Ammon's horn (tissue), 1 donor: ENCODE measurements at regions not wholly inside any gene's neighbourhood (a gene's known extent, or its start where the extent isn't known, plus 50 kb on each side); places are given as distances from the start of the nearest gene placed in this dataset.
"Not testable (repeated sequence)": the region's sequence is repeated elsewhere in the genome, so short reads cannot be mapped to it uniquely, and the experiment has no call there.

Experiments
- DNase-seq: peaks from one replicate; pipeline ENCODE4 v3.0.0-alpha.2; 2016; ENCODE audit warnings: low spot score

DNA sequence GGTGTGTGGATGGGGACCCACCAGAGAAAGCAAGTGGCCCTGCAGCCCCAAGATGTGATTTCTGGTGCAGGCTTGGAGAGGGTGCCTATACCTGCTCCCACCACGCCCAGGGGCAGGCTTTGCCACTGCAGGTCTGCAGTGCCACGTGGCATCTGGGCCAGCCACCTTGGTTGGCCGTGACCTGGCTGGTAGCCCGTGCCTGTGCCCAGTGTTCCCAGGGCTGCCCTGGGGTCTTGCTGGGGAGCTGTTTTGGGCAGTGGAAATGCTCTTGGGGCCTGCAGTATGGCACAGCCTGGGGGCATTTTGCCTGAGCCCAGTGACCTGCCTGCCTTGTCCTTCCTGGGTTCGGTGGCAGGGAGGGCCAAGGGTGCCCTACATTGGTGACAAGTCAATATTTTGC, 203.4 kb downstream of the UBE3A start:
- no peak for DNase-seq

DNA sequence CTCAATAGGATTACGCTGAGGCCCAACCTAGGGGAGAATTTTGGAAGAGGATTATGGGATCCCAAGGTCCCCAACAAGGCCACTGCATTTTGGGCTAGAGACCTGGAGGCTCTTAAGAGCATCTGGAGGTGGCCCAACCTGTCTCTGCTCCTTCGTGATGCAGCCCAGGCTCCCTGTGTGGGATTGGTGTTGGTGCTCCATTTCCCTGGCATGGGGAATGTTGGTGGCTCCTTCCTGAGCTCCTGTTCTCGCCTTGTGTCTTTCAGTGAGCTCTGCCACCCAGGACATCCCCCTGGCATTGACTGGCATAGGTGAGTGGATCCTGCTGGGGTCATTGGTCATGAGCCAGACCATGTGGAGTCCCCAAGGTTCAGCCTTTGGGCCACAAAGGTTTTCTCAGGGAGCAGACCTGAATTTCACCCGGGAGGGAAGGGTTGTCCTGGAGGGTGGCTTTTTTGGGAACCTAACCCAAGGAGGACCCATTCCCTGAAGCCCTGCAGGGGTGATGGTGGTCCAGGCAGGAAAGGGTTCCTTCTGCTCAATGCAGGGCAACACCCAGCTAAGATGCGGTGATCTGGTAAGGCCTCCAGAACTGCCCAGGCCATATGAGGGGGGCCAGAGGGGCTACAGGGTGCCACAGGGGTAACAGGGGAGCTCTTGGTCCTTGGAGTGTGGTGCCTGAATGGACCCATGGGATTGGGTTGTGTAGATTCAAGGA, 202.5 kb downstream of the UBE3A start:
- DNase-seq = no peak

DNA sequence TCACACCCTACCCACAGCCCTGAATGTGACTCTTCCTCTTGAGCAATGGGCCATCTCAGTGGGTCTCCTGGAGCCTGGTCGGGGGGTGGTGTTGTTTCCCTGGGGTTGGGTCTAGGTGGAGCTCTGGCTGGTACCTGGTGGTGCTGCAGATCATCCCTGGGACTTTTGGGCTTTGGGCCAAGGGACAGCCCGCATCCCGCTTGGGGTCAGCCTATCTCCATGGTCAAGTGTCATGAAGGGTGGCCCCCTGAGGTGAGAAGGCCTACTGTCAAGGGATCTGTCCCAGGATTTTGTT, 202.0 kb downstream of the UBE3A start:
- DNase-seq = no peak

DNA sequence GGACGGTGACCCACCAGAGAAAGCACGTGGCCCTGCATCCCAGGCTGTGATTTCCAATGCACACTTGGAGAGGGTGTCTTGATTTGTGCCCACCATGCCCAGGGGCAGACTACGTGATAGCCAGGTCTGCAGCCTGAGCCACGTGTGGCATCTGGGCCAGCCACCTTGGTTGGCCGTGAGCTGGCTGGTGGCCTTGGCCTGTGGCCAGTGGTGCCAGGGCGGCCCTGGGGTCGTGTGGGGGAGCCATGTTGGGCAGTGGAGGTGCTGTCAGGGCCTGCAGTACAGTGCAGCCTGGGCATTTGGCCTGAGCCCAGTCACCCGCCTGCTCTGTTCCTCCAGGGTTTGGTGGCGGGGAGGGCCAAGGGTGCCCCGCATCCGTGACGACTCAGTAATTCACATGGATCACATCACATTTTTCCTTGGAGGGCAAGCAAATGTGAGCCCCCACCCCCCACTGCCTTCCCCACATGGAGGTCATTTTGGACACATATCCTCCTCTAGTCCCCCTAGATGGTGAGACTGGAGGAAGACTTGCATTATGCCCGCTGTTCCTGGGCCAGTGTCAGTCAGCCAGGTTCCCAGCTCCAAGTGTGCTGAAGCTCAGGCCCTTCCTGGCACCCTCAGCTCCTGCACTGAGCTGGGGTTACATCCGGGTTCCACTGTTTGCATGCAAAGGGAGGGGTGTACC, 201.4 kb downstream of the UBE3A start:
- no peak for DNase-seq

DNA sequence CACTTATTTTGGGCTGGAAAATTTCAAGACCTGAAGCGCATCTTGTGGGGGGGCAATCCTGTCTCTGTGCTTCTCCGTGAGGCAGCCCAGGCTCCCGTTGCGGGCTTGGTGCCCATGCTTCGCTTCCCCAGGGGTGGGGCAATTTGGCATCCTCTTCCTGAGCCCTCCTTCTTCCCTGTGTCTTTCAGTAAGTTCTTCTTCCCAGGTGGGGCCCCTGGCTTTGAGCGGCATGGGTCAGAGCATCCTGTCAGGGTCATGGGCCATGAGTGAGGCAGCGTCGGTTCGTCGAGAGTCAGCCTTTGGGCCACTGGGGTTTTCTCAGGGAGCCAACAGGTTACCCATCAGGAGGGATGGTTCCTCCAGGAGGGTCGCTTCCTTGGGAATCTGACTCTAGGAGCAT, 200.7 kb downstream of the UBE3A start:
- DNase-seq = no peak

DNA sequence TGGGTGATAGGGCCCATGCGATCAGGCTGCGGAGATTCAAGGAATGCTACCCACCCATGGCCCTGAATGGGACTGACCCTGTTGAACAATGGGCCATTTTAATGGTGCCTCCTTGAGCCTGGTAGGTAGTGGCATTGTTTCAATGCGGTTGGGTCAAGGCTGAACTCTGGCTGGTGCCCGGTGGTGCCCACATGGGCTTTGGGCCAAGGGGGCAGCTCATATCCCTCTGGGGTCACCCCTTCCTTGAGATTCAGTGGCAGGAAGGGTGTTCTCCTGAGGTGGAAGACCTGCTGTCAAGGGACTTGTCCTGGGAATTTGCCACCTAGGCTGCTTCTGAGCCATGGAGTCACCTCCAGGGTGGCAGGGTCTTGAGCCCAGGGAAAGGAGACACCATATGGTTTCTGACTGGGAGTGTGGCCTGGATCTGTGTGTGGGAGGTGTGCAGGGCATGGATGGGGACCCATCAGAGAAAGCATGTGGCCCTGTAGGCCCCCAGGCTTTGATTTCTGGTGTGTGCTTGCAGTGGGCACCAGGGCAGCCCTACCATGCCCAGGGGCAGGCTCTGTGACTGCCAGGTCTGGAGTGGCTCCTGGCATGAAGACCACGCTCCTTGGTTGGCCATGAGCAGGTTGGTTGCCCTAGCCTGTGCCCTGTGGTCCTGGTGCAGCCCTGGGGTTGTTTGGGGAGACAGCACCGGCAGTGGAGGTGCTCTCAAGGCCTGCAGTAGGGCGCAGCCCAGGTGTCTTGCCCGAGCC, 199.9 kb downstream of the UBE3A start:
- DNase-seq = no peak

DNA sequence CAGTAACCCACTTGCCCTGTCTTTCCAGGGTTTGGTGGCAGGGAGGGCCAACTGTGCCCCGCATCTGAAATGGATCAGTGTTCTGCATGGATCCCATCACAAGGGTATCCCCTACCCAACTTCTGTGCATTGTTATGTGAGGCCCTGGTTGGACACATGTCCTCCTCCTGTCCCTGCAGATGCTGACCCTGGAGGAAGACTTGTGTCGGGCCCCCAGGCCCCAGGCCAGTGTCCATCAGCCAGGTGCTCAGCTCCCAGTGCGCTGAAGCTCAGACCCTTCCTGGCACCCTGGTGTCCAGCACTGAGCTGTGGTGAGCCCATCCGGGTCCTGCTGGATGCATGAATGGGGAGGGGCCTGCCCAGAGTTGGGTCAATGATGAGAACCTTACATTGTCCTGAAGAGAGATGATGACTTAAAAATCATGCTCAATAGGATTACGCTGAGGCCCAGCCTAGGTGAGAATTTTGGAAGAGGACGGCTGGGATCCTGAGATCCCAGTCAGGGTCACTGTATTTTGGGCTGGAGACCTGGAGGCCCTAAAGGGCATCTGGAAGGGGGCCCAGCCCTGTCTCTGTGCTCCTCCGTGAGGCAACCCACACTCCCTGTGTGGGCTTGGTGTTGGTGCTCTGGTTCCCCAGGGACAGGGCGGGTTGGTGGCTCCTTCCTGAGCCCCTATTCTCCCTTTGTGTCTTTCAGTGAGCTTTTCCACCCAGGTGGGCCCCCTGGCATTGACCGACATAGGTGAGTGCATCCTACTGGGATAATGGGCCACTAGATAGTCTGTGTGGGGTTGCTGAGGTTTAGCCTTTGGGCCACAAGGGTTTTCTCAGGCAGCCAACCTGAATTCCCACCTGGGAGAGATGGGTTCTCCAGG, 199.1 kb downstream of the UBE3A start:
- no peak for DNase-seq

DNA sequence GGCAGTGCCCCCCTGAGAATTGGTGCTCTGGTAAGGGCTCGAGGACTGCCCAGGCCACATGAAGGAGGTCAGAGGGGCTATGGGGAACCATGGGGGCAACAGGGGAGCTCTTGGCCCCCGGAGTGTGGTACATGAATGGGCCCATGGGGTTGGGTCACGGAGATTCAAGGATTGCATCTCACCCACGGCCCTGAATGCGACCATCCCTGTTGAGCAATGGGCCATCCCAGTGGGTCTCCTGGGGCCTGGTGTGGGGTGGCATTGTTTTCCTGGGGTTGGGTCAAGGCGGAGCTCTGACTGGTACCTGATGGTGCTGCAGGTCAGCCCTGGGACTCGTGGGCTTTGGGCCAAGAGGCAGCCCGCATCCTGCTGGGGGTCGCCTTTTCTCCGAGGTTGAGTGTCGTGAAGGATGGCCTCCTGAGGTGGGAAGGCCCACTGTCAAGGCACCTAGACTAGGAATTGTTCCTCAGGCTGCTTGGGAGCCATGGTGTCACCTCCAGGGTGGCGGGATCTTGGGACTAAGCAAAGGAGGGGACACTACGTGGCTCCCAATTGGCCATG, 198.3 kb downstream of the UBE3A start:
- no peak for DNase-seq

DNA sequence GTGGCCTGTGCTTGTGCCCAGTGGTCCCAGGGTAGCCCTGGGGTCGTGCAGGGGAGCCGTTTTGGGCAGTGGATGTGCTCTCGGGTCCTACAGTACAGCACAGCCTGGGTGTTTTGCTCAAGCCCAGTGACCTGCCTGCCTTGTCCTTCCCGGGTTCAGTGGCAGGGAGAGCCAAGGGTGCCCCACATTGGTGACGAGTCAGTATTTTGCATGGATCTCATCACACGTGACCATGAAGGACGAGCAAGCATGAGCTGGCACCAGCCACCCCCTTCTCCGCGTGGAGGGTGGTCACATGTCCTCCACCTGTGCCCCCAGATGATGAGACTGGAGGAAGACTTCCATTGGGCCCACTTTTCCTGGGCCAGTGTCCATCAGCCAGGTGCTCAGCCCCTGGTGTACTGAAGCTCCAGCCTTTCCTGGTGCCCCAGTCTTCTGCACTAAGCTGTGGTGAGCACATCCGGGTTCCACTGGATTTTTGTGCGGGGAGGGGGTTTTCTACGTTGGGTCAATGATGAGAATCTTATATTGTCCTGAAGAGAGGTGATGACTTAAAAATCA, 197.5 kb downstream of the UBE3A start:
- DNase-seq = no peak

DNA sequence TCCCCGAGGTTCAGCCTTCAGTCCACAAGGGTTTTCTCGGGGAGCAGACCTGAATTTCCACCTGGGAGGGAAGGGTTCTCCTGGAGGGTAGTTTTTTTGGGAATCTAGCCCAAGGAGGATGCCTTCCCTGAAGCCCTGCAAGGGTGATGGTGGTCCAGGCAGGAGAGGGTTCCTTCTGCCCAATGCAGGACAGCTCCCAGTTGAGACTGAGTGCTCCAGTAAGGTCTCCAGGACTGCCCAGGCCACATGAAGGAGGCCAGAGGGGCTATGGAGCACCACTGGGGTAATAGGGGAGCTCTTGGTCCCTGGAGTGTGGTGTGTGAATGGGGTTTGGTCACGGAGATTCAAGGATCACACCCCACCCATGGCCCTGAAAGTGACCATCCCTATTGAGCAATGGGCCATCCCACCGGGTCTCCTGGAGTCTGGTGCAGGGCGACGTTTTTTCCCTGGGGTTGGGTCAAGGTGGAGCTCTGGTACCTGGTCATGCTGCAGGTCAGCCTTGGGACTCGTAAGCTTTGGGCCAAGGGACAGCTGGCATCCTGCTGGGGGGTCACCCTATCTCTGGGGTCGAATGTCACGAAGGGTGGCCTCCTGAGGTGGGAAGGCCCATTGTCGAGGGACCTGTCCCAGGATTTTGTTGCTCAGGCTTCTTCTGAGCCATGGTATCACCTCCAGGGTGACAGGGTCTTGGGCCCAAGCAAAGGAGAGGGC, 196.5 kb downstream of the UBE3A start:
- no peak for DNase-seq

DNA sequence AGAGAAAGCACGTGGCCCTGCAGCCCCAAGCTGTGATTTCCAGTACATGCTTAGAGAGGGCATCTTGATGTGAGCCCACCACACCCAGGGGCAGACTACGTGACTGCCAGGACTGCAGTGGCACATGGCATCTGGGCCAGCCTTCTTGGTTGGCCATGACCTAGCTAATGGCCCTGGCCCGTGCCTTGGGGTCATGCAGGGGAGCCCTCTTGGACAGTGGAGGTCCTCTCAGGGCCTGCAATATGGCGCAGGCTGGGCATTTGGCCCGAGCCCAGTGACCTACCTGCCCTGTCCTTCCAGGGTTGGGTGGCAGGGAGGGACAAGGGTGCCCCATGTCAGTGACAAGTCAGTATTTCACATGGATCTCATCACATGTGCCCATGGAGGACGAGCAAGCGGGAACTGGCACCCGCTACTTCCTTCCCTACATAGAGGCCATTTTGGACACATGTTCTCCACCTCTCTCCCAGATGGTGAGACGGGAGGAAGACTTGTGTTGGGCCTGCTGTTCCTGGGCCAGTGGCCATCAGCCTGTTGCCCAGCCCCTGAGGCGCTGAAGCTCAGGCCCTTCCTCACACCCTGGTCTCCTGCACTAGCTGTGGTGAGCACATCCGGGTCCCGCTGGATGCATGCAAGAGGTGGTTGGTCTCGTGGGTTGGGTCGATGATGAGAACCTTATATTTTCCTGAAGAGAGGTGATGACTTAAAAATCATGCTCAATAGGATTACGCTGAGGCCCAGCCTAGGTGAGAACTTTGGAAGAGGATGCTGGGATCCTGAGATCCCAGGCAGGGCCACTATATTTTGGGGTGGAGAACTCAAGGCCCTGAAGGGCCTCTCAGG, 195.6 kb downstream of the UBE3A start:
- DNase-seq = no peak

DNA sequence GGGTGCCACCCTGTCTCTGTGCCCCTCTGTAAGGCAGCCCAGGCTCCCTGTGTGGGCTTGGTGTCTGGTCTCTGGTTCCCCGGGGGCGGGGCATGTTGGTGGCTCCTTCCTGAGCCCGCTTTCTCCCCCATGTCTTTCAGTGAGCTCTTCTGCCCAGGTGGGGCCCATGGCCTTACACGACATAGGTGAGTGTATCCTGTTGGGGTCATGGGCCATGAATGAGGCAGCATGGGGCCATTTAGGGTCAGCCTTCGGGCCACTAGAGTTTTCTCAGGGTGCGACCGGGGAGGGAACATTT, 195.1 kb downstream of the UBE3A start:
- DNase-seq = no peak

DNA sequence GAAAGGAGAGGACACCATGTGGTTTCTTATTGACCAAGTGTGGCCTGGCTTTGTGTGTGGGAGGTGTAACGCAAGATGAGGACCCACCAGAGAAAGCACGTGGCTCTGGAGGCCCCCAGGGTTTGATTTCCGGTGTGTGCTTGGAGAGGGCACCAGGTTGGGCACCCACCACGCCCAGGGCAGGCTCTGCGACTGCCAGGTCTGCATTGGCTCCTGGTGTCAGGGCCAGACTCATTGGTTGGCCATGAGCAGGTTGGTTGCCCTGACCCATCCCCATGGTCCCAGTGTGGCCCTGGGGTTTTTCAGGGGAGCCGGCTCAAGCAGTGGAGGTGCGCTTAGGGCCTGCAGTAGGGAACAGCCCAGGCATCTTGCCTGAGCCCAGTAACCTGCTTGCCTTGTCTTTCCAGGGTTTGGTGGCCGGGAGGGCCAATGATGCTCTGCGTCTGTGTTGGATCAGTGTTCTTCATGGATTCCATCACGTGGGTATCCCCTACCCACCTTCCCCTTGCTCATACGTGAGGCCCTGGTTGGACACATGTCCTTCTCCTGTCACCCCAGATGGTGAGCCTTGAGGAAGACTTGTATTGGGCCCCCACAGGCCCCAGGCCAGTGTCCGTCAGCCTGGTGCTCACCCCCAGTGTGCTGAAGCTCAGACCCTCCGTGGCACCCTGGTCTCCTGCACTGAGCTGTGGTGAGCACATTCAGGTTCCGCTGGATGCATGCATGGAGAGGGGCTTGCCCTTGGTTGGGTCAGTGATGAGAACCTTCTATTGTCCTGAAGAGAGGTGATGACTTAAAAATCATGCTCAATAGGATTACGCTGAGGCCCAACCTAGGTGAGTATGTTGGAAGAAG, 193.9 kb downstream of the UBE3A start:
- no peak for DNase-seq

DNA sequence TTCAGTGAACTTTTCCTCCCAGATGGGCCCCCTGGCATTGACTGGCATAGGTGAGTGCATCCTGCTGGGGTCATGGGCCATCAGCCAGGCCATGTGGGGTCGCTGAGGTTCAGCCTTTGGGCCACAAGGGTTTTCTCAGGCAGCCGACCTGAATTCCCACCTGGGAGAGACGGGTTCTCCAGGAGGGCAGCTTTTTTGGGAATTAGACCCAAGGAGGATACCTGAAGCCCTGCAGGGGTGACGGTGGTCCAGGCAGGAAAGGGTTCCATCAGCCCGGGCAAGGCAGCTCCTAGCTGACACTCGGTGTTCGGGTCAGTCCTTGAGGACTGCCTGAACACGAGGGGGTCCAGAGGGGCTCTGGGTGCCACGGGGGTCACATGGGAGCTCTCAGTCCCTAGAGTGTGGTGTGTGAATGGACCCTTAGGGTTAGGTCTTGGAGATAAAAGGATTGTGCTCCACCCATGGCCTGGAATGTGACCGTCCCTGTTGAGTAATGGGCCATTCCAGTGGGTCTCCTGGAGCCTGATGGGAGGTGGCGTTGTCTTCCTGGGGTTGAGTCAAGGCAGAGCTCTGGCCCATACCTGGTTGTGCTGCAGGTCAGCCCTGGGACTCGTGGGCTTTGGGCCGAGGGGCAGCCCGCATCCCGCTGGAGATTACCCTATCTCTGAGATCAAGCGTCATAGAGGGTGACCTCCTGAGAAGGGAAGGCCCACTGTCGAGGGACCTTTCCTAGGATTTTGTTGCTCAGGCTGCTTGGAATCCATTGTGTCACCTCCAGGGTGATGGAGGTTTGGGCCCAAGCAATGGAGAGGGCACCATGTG, 192.8 kb downstream of the UBE3A start:
- no peak for DNase-seq

DNA sequence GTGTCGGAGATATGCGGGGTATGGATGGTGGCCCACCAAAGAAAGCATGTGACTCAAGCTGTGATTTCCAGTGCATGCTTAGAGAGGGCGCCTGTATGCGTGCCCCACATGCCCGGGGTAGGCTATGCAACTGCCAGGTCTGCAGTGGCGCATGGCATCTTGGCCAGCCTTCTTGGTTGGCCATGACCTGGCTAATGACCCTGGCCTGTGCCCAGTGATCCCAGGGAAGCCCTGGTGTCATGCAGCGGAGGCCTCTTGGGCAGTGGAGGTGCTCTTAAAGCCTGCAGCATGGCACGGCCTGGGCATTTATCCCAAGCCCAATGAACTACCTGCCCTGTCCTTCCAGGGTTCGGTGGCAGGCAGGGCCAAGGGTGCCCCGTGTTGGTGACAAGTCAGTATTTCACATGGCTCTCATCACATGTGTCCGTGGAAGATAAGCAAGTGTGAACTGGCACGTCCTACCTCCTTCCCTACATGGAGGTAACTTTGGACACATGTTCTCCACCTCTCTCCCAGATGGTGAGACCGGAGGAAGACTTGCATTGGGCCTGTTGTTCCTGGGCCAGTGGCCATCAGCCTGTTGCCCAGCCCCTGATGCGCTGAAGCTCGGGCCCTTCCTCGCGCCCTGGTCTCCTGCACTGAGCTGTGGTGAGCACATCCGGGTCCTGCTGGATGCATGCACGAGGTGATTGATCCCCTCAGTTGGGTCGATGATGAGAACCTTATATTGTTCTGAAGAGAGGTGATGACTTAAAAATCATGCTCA, 192.0 kb downstream of the UBE3A start:
- no peak for DNase-seq

DNA sequence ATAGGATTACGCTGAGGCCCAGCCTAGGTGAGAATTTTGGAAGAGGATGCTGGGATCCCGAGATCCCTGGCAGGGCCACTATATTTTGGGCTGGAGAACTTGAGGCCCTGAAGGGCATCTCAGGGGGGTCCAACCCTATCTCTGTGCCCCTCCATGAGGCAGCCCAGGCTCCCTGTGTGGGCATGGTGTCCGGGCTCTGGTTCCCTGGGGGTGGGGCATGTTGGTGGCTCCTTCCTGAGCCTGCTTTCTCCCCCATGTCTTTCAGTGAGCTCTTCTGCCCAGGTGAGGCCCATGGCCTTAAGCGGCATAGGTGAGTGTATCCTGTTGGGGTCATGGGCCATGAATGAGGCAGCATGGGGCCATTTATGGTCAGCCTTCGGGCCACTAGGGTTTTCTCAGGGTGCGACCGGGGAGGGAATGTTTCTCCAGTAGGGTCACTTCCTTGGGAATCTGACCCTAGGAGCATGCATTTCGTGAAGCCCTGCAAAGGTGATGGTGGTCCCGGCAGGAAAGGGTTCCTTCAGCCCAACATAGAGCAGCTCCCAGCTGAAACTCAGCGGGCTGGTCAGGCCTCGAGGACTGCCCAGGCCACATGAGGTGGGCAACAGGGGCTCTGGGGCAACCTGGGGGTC, 191.3 kb downstream of the UBE3A start:
- no peak for DNase-seq

DNA sequence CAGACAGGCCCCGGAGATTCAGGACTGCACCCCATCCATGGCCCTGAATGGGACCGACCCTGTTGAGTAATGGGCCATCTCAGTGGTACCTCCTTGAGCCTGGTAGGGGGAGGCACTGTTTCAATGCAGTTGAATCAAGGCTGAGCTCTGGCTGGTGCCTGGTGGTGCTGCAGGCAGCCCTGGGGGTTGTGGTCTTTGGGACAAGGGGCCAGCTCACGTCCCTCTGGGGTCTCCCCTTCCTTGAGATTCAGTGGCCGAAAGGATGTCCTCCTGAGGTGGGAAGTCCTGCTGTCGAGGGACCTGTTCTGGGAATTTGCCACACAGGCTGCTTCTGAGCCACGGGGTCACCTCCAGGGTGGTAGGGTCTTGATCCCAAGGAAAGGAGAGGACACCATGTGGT, 190.7 kb downstream of the UBE3A start:
- DNase-seq = not testable (repeated sequence)
